Medulla oblongata (tissue), 1 donor: ENCODE measurements at regions not wholly inside any gene's neighbourhood (a gene's known extent, or its start where the extent isn't known, plus 50 kb on each side); places are given as distances from the start of the nearest gene placed in this dataset.
"Not testable (repeated sequence)": the region's sequence is repeated elsewhere in the genome, so short reads cannot be mapped to it uniquely, and the experiment has no call there.

Experiments used
- DNase-seq: peaks from one replicate; pipeline ENCODE4 v3.0.0-alpha.2; 2015; ENCODE audit errors: extremely low spot score

- no peak for DNase-seq
Measured at GRCh38 chr14:98184457-98184856, 1087.5 kb downstream of the BCL11B start.

- DNase-seq, result no peak
Measured at GRCh38 chr14:98185036-98185435, 1087.0 kb downstream of the BCL11B start.

GRCh38 chr14:98186140-98186539 is 1085.9 kb downstream of the BCL11B start:
- DNase-seq, result no peak

- no peak for DNase-seq
Measured at GRCh38 chr14:98187281-98187680, 1084.7 kb downstream of the BCL11B start.

GRCh38 chr14:98189062-98189461 is 1082.9 kb downstream of the BCL11B start:
- DNase-seq, result no peak

- DNase-seq, result no peak
Measured at GRCh38 chr14:98189511-98189910, 1082.5 kb downstream of the BCL11B start.

GRCh38 chr14:98189944-98190343 is 1082.1 kb downstream of the BCL11B start:
- no peak for DNase-seq

GRCh38 chr14:98192946-98193345 is 1079.1 kb downstream of the BCL11B start:
- DNase-seq, result no peak

GRCh38 chr14:98194821-98195220 is 1077.2 kb downstream of the BCL11B start:
- no peak for DNase-seq

GRCh38 chr14:98195256-98195655 is 1076.7 kb downstream of the BCL11B start:
- DNase-seq, result no peak

- DNase-seq, result no peak
Measured at GRCh38 chr14:98197933-98198332, 1074.1 kb downstream of the BCL11B start.

GRCh38 chr14:98198385-98198784 is 1073.6 kb downstream of the BCL11B start:
- DNase-seq, result no peak

- no peak for DNase-seq
Measured at GRCh38 chr14:98200601-98201000, 1071.4 kb downstream of the BCL11B start.

- DNase-seq, result no peak
Measured at GRCh38 chr14:98203421-98203820, 1068.6 kb downstream of the BCL11B start.

- no peak for DNase-seq
Measured at GRCh38 chr14:98204139-98204538, 1067.9 kb downstream of the BCL11B start.

- no peak for DNase-seq
Measured at GRCh38 chr14:98207415-98207814, 1064.6 kb downstream of the BCL11B start.

GRCh38 chr14:98208211-98208611 is 1063.8 kb downstream of the BCL11B start:
- no peak for DNase-seq

GRCh38 chr14:98208943-98209342 is 1063.1 kb downstream of the BCL11B start:
- DNase-seq, result no peak

GRCh38 chr14:98210045-98210672 is 1061.8 kb downstream of the BCL11B start:
- DNase-seq, result no peak

- DNase-seq, result no peak
Measured at GRCh38 chr14:98217530-98217929, 1054.5 kb downstream of the BCL11B start.

GRCh38 chr14:98218218-98218617 is 1053.8 kb downstream of the BCL11B start:
- DNase-seq, result no peak

GRCh38 chr14:98219638-98220037 is 1052.4 kb downstream of the BCL11B start:
- no peak for DNase-seq

GRCh38 chr14:98223106-98223505 is 1048.9 kb downstream of the BCL11B start:
- DNase-seq, result no peak

- DNase-seq, result not testable (repeated sequence)
Measured at GRCh38 chr14:98223710-98224109, 1048.3 kb downstream of the BCL11B start.
